ENCODE measurements at regions not wholly inside any gene's neighbourhood (a gene's known extent, or its start where the extent isn't known, plus 50 kb on each side); places are given as distances from the start of the nearest gene placed in this dataset.

- DNase-seq (no peak), ATAC-seq (ENCODE audit: insufficient read depth, low read depth) (no peak)
- Histone ChIP-seq H4K20me1 (ENCODE audit: insufficient read depth, low read length) (no peaks in the 10 kb centered on the region; the same call in 1 of the 2 replicates), H3K9me3 (ENCODE audit: insufficient read depth, low read length, severe bottlenecking) (no peaks in the 10 kb centered on the region), H3K27ac (ENCODE audit: low read length) (no peak overlapping the region), H3K36me3 (ENCODE audit: insufficient read depth, low read length) (no peaks in the 10 kb centered on the region), H3K27me3 (ENCODE audit: insufficient read depth, low read length, poor library complexity) (peaks cover 4% of the 10 kb centered on the region), H3K4me3 (ENCODE audit: low read depth in 1 of 2, low read length in 2 of 2) (no peak overlapping the region), H3K9ac (ENCODE audit: low read depth, low read length) (no peak overlapping the region), H3K4me2 (ENCODE audit: insufficient read depth, low read length) (no peak overlapping the region), H3K79me2 (ENCODE audit: insufficient read depth, low read length) (no peaks in the 10 kb centered on the region), H3K4me1 (ENCODE audit: insufficient read depth, low read length) (no peaks in the 10 kb centered on the region), H2AFZ (ENCODE audit: low read depth, low read length) (no peak overlapping the region)
- TF ChIP-seq EZH2 (IDR thresholded peaks at IDR 0.05; ENCODE audit: borderline replicate concordance, low read depth, low read length, severe bottlenecking): no peak
- no peak for TF ChIP-seq CTCF (IDR thresholded peaks at IDR 0.05; ENCODE audit: borderline replicate concordance, extremely low read depth, low read length, poor library complexity, severe bottlenecking)
Measured at GRCh38 chr1:3981746-3982505, 81.9 kb upstream of the C1orf174 start.

GRCh38 chr1:3983181-3983580 is 83.1 kb upstream of the C1orf174 start:
- Histone ChIP-seq H3K4me3 (ENCODE audit: low read depth in 1 of 2, low read length in 2 of 2) (no peak overlapping the region), H3K4me1 (ENCODE audit: insufficient read depth, low read length) (no peaks in the 10 kb centered on the region), H3K27me3 (ENCODE audit: insufficient read depth, low read length, poor library complexity) (peaks cover 4% of the 10 kb centered on the region), H3K79me2 (ENCODE audit: insufficient read depth, low read length) (no peaks in the 10 kb centered on the region), H3K27ac (ENCODE audit: low read length) (no peak overlapping the region), H3K36me3 (ENCODE audit: insufficient read depth, low read length) (no peaks in the 10 kb centered on the region), H3K9me3 (ENCODE audit: insufficient read depth, low read length, severe bottlenecking) (no peaks in the 10 kb centered on the region), H3K9ac (ENCODE audit: low read depth, low read length) (no peak overlapping the region), H4K20me1 (ENCODE audit: insufficient read depth, low read length) (no peaks in the 10 kb centered on the region; the same call in 1 of the 2 replicates), H3K4me2 (ENCODE audit: insufficient read depth, low read length) (no peak overlapping the region), H2AFZ (ENCODE audit: low read depth, low read length) (no peak overlapping the region)
- ATAC-seq (ENCODE audit: insufficient read depth, low read depth) (no peak), DNase-seq (no peak)
- TF ChIP-seq CTCF (IDR thresholded peaks at IDR 0.05; ENCODE audit: borderline replicate concordance, extremely low read depth, low read length, poor library complexity, severe bottlenecking) (no peak), EZH2 (IDR thresholded peaks at IDR 0.05; ENCODE audit: borderline replicate concordance, low read depth, low read length, severe bottlenecking) (no peak)

- no peak overlapping the region for H3K4me2 ChIP-seq (ENCODE audit: insufficient read depth, low read length)
- ATAC-seq (ENCODE audit: insufficient read depth, low read depth) (no peak), DNase-seq (no peak)
- H4K20me1 ChIP-seq (ENCODE audit: insufficient read depth, low read length): no peaks in the 10 kb centered on the region; the same call in 1 of the 2 replicates
- no peak overlapping the region for H2AFZ ChIP-seq (ENCODE audit: low read depth, low read length)
- no peak overlapping the region for H3K27ac ChIP-seq (ENCODE audit: low read length)
- H3K9me3 ChIP-seq (ENCODE audit: insufficient read depth, low read length, severe bottlenecking): no peaks in the 10 kb centered on the region
- H3K79me2 ChIP-seq (ENCODE audit: insufficient read depth, low read length): no peaks in the 10 kb centered on the region
- H3K4me3 ChIP-seq (ENCODE audit: low read depth in 1 of 2, low read length in 2 of 2): no peak overlapping the region
- H3K36me3 ChIP-seq (ENCODE audit: insufficient read depth, low read length): no peaks in the 10 kb centered on the region
- TF ChIP-seq CTCF (IDR thresholded peaks at IDR 0.05; ENCODE audit: borderline replicate concordance, extremely low read depth, low read length, poor library complexity, severe bottlenecking) (no peak), EZH2 (IDR thresholded peaks at IDR 0.05; ENCODE audit: borderline replicate concordance, low read depth, low read length, severe bottlenecking) (no peak)
- H3K4me1 ChIP-seq (ENCODE audit: insufficient read depth, low read length): no peaks in the 10 kb centered on the region
- no peak overlapping the region for H3K9ac ChIP-seq (ENCODE audit: low read depth, low read length)
- H3K27me3 ChIP-seq (ENCODE audit: insufficient read depth, low read length, poor library complexity): peaks cover 4% of the 10 kb centered on the region
Measured at GRCh38 chr1:3984586-3984985, 84.5 kb upstream of the C1orf174 start.

Data from DND-41 (cell line).